GM18861 (cell line): ENCODE measurements at regions not wholly inside any gene's neighbourhood (a gene's known extent, or its start where the extent isn't known, plus 50 kb on each side); places are given as distances from the start of the nearest gene placed in this dataset.
"Not testable (repeated sequence)": the region's sequence is repeated elsewhere in the genome, so short reads cannot be mapped to it uniquely, and the experiment has no call there.

ENCODE experiments used
- ATAC-seq: cut with Tn5 transposase; IDR thresholded peaks from one replicate; pipeline ENCODE4 v1.9.1; 2021; ENCODE audit not compliant: unreplicated experiment

DNA sequence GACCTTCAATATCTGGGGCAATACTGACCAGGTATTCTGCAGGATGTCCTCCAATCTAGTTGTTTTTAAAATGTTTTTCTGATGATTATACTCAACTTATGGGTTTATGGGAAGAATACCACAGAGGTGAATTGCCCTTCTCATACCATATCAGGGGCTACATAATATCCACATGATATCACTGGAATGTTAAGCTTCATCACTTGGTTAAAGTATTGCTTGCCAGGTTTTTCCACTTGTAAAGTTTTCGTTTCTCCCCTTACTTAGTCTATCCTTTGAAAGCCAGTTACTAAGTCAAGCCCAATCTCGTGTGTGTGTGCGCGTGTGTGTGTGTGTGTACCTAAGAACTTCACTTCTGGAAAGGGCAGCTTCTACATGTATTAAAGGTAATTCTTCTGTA, 980.9 kb upstream of the FBXO33 start:
- ATAC-seq: no peak

DNA sequence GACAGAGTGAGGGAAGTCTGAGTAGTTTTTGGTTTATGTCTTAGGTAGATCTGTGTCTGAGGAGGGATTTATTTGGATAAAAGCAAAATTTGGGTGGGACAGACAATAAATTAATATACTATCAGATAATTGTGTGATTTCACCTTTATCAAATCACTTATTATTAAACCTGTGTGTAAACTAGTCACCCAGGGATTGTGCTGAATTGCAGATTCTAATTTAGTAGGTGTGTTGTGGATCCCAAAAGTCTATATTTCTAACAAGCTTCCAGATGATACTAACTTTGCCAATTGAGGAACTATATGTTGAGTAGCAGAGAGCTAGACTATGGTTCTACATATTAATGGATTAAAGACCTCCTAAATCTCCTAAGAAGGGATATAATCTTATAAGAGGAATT, 978.5 kb upstream of the FBXO33 start:
- ATAC-seq: no peak

DNA sequence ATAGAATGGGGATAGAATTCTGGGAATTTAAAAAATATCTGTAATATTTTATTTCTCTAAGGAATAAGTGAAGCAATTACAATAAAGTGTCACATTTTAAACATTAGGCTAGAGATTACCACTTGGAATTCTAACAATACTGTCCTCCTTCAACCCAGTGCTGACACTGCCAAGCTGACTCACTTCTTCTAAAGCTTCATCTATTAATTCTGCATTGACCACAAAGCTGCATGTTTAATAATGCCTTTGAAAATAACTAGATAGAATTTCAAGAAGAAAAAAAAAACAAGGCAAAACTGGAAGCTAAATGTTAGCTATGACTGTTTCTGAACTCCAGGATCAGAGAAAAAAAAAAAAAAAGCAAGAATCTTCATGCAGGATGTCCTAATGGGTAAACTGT, 970.7 kb upstream of the FBXO33 start:
- ATAC-seq: no peak

DNA sequence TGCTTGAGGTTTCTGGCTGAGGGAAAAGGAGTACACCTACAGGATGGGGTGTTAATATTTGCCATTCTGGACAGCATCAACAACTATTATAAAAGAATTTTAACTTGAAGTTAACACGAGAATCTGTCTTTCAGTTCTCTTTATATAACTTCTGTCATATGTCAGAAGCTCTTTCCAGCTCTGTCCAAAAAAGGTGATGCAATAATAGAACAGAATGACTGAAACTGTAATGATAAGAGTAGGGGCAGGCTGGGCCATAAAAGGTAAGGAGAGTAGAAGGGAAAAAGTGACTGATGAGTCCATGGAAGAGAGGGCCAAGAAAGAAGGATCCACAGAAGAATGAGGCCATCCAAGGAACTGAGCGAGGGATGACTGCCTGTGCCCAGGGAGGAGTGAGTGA, 966.7 kb upstream of the FBXO33 start:
- no peak for ATAC-seq

- ATAC-seq: no peak
Observed at GRCh38 chr14:40394634-40395340, 962.6 kb upstream of the FBXO33 start.

DNA sequence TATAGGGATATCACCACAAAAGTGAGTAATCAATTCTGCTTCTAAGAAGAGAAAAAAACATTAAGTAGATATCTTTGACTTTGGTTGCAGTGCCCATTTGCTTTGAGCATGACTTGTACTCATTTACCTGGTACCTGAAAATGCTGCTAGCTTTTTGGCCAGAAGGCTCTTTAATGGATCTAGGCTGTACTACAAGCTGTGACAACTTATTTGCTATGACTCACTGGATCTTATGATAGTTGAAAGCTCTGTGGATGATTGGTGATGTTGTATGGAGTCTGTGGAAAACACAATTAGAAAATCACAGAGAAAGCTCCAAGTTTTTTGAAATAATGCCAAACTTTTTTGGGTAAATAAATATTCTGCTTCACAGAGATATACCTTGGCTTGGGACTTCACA, 960.9 kb upstream of the FBXO33 start:
- ATAC-seq: no peak

DNA sequence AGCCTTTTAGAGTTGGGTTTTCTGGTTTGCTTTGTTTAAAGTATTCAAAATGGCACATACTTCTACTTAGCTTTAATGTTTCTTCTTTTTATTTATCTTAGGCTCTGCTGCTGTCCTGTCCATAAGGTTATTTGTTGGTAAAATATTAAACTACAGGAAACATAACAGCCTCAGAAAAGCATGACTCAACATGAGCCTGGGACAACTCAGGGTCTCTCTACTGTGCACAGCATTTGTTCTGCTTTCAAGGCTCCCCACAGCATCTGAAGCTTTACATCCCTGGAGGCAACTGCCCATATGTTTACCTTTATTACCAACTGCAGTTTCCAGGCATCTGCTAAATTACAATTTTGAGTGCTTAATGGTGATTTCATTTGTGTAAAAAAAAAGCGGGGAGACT, 954.2 kb upstream of the FBXO33 start:
- peak; percentile 74 for ATAC-seq

DNA sequence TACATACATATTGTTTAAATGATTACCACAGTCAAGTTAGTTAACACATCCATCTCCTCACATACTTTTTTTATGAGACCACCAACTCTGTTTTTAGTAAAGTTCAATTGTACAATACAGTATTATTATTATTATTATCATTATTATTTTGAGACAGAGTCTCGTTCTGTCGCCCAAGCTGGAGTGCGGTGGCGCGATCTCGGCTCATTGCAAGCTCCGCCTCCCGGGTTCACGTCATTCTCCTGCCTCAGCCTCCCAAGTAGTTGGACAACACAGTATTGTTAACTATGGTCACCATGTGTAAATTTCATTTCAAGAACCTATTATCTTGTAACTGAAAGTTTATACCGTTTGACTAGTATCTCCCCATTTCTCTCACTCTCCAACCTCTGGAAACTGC, 942.0 kb upstream of the FBXO33 start:
- no peak for ATAC-seq

- no peak for ATAC-seq
Observed at GRCh38 chr14:40371011-40371410, 938.8 kb upstream of the FBXO33 start.

- no peak for ATAC-seq
Observed at GRCh38 chr14:40368314-40368713, 936.1 kb upstream of the FBXO33 start.

DNA sequence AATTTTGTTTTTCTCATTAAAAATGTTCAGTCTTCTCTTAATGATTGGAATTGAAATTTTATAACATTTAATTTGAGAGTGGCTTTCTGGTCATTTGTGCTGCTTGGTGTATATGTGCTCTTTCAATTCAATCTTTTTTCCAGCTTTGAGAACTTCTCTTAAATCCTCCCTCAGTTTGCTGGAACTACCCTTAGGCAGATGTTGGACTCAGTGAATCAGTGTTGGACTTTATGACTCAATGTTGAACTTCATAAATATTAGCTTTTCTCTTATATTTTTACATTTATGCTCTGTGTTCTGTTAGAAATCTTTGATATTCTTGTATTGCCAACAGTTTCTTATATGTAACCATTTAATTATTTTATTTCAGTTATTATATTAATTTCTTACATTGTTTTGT, 935.5 kb upstream of the FBXO33 start:
- no peak for ATAC-seq

- no peak for ATAC-seq
Observed at GRCh38 chr14:40365305-40365704, 933.1 kb upstream of the FBXO33 start.

DNA sequence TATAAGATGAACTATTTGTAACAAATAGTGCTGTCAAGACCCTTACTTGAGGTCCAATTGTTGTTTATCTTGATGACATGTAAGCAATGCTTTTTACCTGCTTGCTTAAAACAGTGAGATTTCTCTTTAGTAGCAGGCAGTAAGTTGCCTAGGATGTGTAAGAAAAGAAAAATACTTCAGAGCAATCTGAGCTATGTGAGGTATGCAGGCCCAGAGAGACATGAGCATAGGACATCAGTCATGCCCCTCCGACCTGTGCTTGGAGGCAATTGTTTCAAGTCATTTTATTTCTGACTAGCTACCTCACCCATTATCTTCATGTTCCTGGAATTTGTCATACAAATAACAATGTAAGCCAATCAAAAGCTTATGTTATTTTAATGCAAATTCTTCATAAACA, 930.6 kb upstream of the FBXO33 start:
- no peak for ATAC-seq

DNA sequence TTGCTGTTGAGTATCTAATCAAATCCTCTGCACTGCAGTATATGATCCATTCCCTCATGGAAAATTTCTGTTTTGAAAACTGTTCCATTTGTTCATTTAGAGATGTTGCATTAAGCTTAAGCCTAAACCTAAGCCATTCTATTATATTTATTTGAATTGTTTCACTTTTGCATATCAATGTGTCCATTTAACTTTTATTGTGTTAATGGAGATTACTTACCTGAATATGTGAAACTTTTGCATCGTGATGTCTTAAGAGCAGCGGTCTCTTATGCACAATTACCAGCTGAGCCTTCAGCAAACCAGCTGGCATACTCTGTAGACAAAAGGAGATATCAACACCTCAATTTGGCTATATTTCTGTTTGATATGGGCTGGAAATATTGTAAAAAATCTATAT, 922.5 kb upstream of the FBXO33 start:
- ATAC-seq: no peak

DNA sequence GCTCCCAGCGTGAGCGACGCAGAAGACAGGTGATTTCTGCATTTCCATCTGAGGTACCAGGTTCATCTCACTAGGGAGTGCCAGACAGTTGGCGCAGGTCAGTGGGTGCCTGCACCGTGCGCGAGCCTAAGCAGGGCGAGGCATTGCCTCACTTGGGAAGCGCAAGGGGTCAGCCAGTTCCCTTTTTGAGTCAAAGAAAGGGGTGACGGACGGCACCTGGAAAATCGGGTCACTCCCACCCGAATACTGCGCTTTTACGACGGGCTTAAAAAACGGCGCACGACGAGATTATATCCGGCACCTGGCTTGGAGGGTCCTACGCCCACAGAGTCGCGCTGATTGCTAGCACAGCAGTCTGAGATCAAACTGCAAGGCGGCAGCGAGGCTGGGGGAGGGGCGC, 915.9 kb upstream of the FBXO33 start:
- not testable (repeated sequence) for ATAC-seq

- ATAC-seq: no peak
Observed at GRCh38 chr14:40347675-40348074, 915.4 kb upstream of the FBXO33 start.

DNA sequence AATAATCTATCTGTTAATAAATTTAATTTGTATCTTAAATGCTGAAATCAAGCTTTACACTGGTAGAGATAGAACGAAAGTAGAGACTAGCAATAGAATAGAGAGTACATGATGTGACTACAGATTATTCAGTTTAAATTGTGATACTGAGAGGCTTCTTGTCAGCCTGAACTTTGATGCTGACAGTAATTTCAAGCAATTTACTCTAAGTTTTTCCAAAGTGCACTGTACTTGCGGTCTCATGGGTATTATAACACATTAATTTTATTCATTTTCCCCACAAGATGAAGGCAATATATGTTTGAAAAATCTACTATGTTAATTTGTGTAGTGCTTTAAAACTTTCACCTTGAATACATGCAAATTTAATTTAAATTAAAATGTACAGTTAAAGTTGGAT, 914.0 kb upstream of the FBXO33 start:
- no peak for ATAC-seq

GRCh38 chr14:40345334-40345733, 913.1 kb upstream of the FBXO33 start:
- ATAC-seq: no peak

GRCh38 chr14:40340708-40341107, 908.5 kb upstream of the FBXO33 start:
- ATAC-seq: no peak

- no peak for ATAC-seq
Observed at GRCh38 chr14:40336846-40337245, 904.6 kb upstream of the FBXO33 start.

GRCh38 chr14:40326519-40326918, 894.3 kb upstream of the FBXO33 start:
- not testable (repeated sequence) for ATAC-seq

DNA sequence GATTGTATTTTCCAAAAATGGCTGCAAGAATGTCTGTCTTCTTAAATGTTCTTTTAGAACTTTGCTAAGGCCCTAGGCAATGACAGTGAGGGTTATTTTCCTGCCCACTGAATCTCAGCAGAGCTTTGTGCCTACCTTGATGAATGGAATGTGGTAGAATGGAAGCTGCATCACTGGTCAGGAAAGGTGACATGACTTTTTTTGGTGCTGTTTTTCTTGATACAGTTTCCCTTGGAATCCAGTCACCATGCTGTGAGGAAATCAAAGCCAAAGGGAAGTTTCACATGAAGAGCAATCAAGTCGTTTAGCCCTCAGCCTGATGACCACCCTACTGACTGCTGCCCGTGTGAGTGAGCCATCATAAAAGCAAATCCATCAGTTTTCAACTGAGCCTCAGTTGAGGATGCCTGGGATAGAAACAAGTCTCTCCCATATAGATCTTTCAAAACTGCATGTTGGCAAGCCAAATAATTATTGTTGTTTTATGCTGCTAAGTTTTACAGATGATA, 886.0 kb upstream of the FBXO33 start:
- ATAC-seq: no peak

- no peak for ATAC-seq
Observed at GRCh38 chr14:40317690-40318089, 885.5 kb upstream of the FBXO33 start.
